SK-N-SH treated with all-trans-retinoic acid at 6 μM for 48 hours (cell line): ENCODE measurements at regions not wholly inside any gene's neighbourhood (a gene's known extent, or its start where the extent isn't known, plus 50 kb on each side); places are given as distances from the start of the nearest gene placed in this dataset.

Experiments used
- ATAC-seq: fragments of 200-7000 bp; cut with Tn5 transposase; 3 replicates; pipeline ENCODE4 v1.9.1; 2020; ENCODE audit warnings: mild to moderate bottlenecking, moderate library complexity
- ARNTL ChIP-seq: fragments of 450-650 bp; formaldehyde crosslinking; IDR thresholded peaks from 2 replicates; pipeline ENCODE4 v1.5.0; 2020; ENCODE audit warnings: low read depth, mild to moderate bottlenecking, moderate library complexity, borderline replicate concordance
- BACH2 ChIP-seq: fragments of 250-450 bp; sonication (Bioruptor Pico); IDR thresholded peaks from 2 replicates; pipeline ENCODE4 v1.9.0; 2021; ENCODE audit warnings: mild to moderate bottlenecking, borderline replicate concordance
- CREB5 ChIP-seq: fragments of 250-450 bp; sonication (Bioruptor Pico); IDR thresholded peaks from 2 replicates; pipeline ENCODE4 v1.5.1; 2020; ENCODE audit warnings: low read depth, mild to moderate bottlenecking, moderate library complexity
- CSDC2 ChIP-seq: fragments of 250-450 bp; sonication (Bioruptor Pico); IDR thresholded peaks from 2 replicates; pipeline ENCODE4 v1.5.0; 2020; ENCODE audit warnings: mild to moderate bottlenecking, moderate library complexity
- CSRNP3 ChIP-seq: fragments of 250-450 bp; sonication (Bioruptor Pico); IDR thresholded peaks from 2 replicates; pipeline ENCODE4 v1.5.1; 2021; ENCODE audit warnings: mild to moderate bottlenecking, moderate library complexity
- GLIS3 ChIP-seq: fragments of 250-450 bp; sonication (Bioruptor Pico); IDR thresholded peaks from 2 replicates; pipeline ENCODE4 v1.5.0; 2020; ENCODE audit warnings: mild to moderate bottlenecking, moderate library complexity
- ISL1 ChIP-seq: fragments of 250-450 bp; sonication (Bioruptor Pico); IDR thresholded peaks from 2 replicates; pipeline ENCODE4 v2.1.2; 2022; ENCODE audit warnings: mild to moderate bottlenecking, moderate library complexity
- PATZ1 ChIP-seq: fragments of 250-450 bp; sonication (Bioruptor Pico); IDR thresholded peaks from 2 replicates; pipeline ENCODE4 v1.8.0; 2020; ENCODE audit warnings: mild to moderate bottlenecking, moderate library complexity, borderline replicate concordance
- PPARA ChIP-seq: fragments of 250-450 bp; sonication (Bioruptor Pico); IDR thresholded peaks from 2 replicates; pipeline ENCODE4 v1.5.0; 2020; ENCODE audit warnings: mild to moderate bottlenecking, borderline replicate concordance
- RARB ChIP-seq: fragments of 250-450 bp; sonication (Bioruptor Pico); IDR thresholded peaks from 2 replicates; pipeline ENCODE4 v1.8.0; 2021; ENCODE audit warnings: mild to moderate bottlenecking, moderate library complexity
- TCF4 ChIP-seq: fragments of 250-450 bp; sonication (Bioruptor Pico); IDR thresholded peaks from 2 replicates; pipeline ENCODE4 v1.8.0; 2021; ENCODE audit warnings: mild to moderate bottlenecking, moderate library complexity, borderline replicate concordance
- TOX ChIP-seq: fragments of 250-450 bp; sonication (Bioruptor Pico); IDR thresholded peaks from 2 replicates; pipeline ENCODE4 v1.8.0; 2021; ENCODE audit warnings: mild to moderate bottlenecking, moderate library complexity, borderline replicate concordance
- TSHZ2 ChIP-seq: fragments of 250-450 bp; sonication (Bioruptor Pico); IDR thresholded peaks from 2 replicates; pipeline ENCODE4 v1.5.0; 2020; ENCODE audit warnings: mild to moderate bottlenecking, moderate library complexity
- ZC3H10 ChIP-seq: fragments of 250-450 bp; sonication (Bioruptor Pico); IDR thresholded peaks from 2 replicates; pipeline ENCODE4 v1.5.1; 2021; ENCODE audit warnings: mild to moderate bottlenecking, moderate library complexity
- ZFP3 ChIP-seq: fragments of 250-450 bp; sonication (Bioruptor Pico); IDR thresholded peaks from 2 replicates; pipeline ENCODE4 v1.5.0; 2020; ENCODE audit warnings: mild to moderate bottlenecking, moderate library complexity
- ZNF70 ChIP-seq: fragments of 450-650 bp; formaldehyde crosslinking; IDR thresholded peaks from 2 replicates; pipeline ENCODE4 v1.5.0; 2020; ENCODE audit warnings: mild to moderate bottlenecking, moderate library complexity
- ZNF8 ChIP-seq: fragments of 450-650 bp; formaldehyde crosslinking; IDR thresholded peaks from 2 replicates; pipeline ENCODE4 v1.5.0; 2020; ENCODE audit warnings: mild to moderate bottlenecking, moderate library complexity

- ATAC-seq, result no peak
- no peak for TF ChIP-seq ZFP3 (CRISPR knock-in tag)
- TF ChIP-seq RARB (CRISPR knock-in tag), result no peak
- TF ChIP-seq PPARA (CRISPR knock-in tag), result no peak
- no peak for TF ChIP-seq ZNF8 (CRISPR knock-in tag)
- TF ChIP-seq TOX (CRISPR knock-in tag), result no peak
- no peak for TF ChIP-seq ZC3H10 (CRISPR knock-in tag)
- no peak for TF ChIP-seq CSRNP3
- TF ChIP-seq CREB5 (CRISPR knock-in tag), result no peak
- TF ChIP-seq ARNTL (CRISPR knock-in tag), result no peak
- no peak for TF ChIP-seq ISL1 (CRISPR knock-in tag)
- no peak for TF ChIP-seq TSHZ2 (CRISPR knock-in tag)
- TF ChIP-seq TCF4 (CRISPR knock-in tag), result no peak
- no peak for TF ChIP-seq CSDC2 (CRISPR knock-in tag)
Measured at GRCh38 chr17:79244665-79245064, 170.0 kb downstream of the ENGASE start.

- no peak for ATAC-seq
- no peak for TF ChIP-seq ZNF70
- no peak for TF ChIP-seq PPARA (CRISPR knock-in tag)
Measured at GRCh38 chr17:79243996-79244395, 169.4 kb downstream of the ENGASE start.

- ATAC-seq, result no peak
Measured at GRCh38 chr17:79243603-79243990, 169.0 kb downstream of the ENGASE start.

More at GRCh38 chr17:79243603-79243990, 169.0 kb downstream of the ENGASE start:
- TF ChIP-seq GLIS3 (CRISPR knock-in tag), result no peak
- TF ChIP-seq PATZ1 (CRISPR knock-in tag), result no peak
- TF ChIP-seq ARNTL (CRISPR knock-in tag), result no peak
- TF ChIP-seq CSDC2 (CRISPR knock-in tag), result no peak
- no peak for TF ChIP-seq CREB5 (CRISPR knock-in tag)
- no peak for TF ChIP-seq CSRNP3
- no peak for TF ChIP-seq BACH2 (CRISPR knock-in tag)
- no peak for TF ChIP-seq TOX (CRISPR knock-in tag)
